Activated T-helper 9 cell treated with anti-CD3 and anti-CD28 coated beads, Interleukin-2, amount 50 U/mL, for 16 hours (primary cell): ENCODE measurements at regions not wholly inside any gene's neighbourhood (a gene's known extent, or its start where the extent isn't known, plus 50 kb on each side); places are given as distances from the start of the nearest gene placed in this dataset.

ENCODE experiments used
- DNase-seq: peaks from one replicate; pipeline ENCODE4 v3.0.0-alpha.2; 2020; ENCODE audit warnings: low read depth

GRCh38 chr12:34377243-34378035 is 355.1 kb downstream of the ALG10 start:
- no peak for DNase-seq

DNA sequence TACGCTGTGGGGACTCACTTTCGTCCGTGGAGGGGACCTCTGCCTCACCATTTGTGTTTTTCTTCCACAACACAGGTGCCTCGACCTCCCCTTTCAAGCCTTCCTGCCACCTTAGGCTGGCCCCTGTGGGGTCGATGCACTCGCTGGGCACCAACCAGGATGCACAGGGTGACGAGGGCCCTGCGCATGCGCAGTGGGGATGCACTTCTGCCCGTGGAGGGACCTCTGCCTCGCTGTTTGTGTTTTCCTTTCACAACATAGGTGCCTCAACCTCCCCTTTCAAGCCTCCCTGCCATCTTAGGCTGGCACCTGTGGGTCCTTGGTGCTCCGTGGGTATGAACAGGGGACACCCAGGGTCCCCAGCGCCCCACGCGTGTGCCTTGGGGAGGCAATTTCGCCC is 356.8 kb downstream of the ALG10 start:
- no peak for DNase-seq

DNA sequence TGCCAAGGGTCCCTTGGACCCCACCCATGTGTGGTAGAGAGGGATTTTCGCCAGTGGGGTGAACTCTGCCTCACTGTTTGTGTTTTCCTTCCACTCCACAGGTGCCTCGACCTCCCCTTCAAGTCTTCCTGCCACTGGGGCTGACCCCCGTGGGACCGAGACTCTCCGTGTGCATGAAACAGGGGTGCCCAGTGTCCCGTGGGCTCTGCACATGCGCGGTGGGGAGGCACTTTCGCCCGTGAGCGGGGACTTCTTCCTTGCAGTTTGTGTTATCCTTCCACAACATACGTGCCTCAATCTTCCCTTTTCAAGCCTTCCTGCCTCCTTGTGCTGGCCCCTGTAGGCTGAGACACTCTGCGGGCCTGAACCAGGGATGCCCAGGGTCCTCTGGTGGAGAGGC is 362.4 kb downstream of the ALG10 start:
- DNase-seq, result no peak

DNA sequence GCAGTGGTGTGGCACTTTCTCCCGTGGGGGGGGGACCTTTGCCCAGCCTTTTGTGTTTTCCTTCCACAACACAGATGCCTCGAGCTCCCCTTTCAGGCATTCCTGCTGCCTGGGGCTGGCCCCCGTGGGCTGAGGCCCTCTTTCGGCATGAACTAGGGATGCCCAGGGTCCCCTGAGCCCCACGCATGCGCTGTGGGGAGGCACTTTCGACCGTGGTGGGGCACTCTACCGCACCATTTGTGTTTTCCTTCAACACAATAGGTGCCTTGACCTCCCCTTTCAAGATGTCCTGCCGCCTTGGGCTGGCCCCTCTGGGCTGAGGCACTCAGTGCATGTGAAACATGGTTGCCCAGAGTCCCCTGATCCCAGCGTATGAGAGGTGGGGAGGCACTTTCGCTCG is 363.7 kb downstream of the ALG10 start:
- DNase-seq, result no peak

- no peak for DNase-seq
Measured at GRCh38 chr12:34386621-34387255, 364.4 kb downstream of the ALG10 start.

DNA sequence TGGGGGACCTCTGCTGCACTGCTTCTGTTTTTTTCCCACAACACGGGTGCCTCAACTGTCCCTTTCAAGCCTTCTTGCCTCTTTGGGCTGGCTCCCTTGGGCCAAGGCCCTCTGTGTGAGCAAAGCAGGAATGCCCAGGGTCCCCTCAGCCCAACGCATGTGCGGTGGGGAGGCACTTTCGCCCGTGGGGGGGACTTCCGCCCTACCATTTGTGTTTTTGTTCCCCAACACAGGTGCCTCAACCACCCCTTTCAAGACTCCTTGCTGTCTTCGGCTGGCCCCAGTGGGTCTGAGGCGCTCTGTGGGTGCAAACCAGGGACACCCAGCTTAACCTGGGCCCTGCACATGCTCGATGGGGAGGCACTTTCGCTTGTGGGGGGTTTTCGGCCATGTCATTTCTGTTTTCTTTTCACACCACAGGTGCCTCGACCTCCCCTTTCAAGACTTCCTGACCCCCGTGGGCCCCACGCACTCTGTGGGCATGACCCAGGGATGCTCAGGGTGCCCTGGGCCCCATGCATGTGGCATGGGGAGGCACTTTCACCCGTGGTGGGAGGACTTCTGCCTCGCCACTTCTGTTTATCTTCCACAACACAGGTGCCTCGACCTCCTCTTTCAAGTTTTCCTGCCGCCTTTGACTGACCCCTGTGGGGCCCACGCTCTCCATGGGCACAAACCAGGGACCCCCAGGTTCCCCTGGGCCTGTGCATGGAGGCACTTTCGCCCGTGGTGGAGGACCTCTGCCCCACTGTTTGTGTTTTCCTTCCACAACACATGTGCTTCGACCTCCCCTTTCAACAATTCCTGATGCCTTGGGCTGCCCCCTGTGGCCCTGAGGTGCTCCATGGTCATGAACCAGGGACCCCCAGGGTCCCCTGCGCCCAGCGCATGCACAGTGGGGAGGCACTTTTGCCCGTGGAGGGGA is 365.7 kb downstream of the ALG10 start:
- DNase-seq, result no peak

DNA sequence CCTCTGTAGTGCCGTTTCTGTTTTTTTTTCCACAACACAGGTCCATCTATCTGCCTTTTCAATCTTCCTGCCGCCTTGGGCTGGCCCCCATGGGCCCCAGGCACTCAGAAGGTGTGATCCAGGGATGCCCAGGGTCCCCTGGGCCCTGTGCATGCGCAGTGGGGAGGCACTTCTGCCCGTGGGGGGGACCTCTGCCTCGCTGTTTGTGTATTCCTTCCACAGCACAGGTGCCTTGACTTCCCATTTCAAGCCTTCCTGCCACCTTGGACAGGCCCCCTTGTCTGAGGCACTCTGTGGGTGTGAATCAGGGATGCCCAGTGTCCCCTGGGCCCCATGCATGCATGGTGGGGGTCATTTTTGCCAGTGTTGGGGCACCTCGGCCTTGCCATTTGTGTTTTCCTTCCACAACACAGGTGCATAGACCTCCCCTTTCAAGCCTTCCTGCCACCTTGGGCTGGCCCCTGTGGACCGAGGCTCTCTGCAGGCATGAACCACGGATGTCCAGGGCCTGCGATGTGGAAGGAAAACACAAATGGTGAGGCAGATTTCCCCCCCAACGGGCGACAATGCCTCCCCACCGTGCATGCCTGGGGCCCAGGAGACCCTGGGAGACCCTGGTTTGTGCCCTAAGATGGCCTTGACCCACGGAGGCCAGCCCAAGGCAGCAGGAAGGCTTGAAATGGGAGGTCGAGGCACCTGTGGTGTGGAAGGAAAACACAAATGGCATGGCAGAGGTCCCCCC is 366.5 kb downstream of the ALG10 start:
- DNase-seq, result no peak

DNA sequence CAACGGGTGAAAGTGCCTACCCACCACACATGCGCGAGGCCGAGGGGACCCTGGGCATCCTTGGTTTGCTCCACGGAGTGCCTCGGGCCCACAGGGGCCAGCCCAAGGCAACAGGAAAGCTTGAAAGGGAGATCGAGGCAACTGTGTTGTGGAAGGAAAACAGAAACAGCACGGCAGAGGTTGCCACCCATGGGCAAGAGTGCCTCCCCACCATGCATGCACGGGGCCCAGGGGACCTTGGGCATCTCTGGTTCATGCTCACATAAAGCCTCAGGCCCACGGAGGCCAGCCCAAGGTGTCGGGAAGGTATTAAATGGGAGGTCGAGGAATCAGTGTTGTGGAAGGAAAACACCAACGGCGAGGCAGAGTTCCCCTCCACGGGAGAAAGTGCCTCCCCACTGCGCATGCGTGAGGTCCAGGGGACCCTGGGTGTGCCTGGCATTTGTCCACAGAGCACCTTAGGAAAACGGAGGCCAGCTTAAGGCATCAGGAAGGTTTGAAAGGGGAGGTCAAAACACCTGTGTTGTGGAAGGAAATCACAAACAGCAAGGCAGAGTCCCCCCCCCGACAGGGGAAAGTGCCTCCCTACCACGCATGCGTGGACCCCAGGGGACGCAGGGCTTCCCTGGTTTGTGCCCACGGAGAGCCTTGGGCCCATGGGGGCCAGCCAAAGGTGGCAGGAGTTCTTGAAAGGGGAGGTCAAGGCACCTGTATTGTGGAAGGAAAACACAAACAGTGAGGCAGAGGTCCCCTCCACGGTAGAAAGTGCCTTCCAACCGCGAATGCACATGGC is 367.3 kb downstream of the ALG10 start:
- no peak for DNase-seq

DNA sequence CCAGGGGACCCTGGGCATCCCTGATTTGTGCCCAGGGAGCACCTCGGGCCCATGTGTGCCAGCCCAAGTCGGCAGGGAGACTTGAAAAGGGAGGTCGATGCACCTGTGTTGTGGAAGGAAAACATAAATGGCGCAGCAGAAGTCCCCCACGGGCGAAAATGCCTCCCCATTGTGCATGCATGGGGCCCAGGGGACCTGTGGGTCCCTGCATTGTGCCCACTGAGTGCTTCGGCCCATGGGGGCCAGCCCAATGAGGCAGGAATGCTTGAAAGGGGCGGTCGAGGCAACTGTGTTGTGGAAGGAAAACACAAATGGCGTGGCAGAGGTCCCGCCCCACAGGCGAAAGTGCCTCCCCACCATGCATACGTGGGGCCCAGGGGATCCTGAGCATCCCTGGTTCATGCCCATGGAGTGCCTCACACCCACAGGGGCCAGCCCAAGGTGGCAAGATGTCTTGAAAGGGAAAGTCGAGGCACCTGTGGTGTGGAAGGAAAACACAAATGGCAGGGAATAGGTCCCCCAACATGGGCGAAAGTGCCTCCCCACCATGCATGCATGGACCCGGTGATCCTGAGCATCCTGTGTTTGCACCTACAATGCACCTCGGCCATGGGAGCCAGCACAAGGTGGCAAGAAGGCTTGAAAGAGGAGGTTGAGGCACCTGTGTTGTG is 368.0 kb downstream of the ALG10 start:
- no peak for DNase-seq

- no peak for DNase-seq
Measured at GRCh38 chr12:34390846-34391700, 368.8 kb downstream of the ALG10 start.

DNA sequence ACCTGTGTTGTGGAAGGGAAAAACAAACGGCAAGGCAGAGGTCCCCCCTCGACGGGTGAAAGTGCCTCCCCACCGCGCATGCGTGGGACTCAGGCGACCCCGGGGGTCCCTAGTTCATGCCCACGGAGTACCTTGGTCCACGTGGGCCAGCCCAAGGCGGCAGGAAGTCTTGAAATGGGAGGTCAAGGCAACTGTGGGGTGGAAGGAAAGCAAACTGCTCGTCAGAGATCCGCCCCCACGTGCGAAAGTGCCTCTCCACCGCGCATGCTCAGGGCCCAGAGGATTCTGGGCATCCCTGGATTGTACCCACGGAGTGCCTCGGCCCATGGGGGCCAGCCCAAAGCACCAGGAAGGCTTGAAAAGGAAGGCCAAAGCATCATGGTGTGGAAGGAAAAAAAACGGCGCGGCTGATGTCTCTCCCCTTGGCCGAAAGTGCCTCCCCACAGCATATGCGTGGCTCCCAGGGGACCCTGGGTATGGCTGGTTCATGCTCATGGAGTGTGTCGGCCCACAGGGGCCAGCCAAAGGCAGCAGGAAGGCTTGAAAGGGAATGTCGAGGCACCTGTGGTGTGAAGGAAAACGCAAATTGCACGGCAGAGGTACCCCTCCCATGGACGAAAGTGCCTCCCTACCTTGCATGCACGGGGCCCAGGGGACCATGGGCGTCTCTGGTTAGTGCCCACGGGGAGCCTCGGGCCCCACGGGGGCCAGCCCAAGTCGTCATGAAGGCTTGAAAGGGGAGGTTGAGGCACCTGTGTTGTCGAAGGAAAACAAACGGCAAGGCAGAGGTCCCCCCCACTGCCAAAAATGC is 369.7 kb downstream of the ALG10 start:
- no peak for DNase-seq

GRCh38 chr12:34392741-34393085 is 370.4 kb downstream of the ALG10 start:
- no peak for DNase-seq

- DNase-seq, result no peak
Measured at GRCh38 chr12:34393086-34393820, 371.0 kb downstream of the ALG10 start.

GRCh38 chr12:34393821-34394150 is 371.5 kb downstream of the ALG10 start:
- no peak for DNase-seq

DNA sequence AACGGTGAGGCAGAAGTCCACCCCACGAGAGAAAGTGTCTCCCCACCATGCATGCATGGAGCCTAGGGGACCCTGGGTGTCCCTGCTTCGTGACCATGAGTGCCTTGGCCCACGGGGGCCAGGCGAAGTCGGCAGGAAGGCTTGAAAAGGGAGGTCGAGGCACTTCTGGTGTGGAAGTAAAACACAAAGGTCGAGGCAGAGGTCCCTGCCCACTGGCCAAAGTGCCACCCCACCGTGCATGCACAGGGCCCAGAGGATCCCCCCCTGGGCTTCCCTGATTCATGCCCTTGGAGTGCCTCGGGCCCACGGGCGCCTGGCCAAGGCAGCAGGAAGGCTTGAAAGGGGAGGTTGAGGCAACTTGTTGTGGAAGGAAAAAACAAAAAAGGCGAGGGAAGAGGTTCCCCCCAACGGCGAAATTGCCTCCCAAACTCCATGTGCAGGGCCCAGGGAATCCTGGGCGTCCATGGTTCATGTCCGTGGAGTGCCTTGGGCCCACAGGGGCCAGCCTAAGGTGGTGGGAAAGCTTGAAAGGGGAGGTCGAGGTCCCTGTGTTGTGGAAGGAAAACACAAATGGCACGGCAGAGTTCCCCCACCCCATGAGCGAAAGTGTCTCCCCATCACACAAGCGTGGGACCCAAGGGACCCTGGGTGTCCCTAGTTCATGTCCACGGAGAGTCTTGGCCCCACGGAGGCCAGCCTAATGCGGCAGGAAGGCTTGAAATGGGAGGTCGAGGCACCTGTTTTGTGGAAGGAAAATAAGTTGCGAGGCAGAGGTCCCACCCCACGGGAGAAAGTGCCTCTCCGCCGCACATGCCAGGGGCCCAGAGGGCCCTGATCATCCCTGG is 372.1 kb downstream of the ALG10 start:
- no peak for DNase-seq

GRCh38 chr12:34395056-34396005 is 373.0 kb downstream of the ALG10 start:
- DNase-seq, result no peak
